ENCODE measurements at regions not wholly inside any gene's neighbourhood (a gene's known extent, or its start where the extent isn't known, plus 50 kb on each side); places are given as distances from the start of the nearest gene placed in this dataset.

- TF ChIP-seq, protein P1, sequence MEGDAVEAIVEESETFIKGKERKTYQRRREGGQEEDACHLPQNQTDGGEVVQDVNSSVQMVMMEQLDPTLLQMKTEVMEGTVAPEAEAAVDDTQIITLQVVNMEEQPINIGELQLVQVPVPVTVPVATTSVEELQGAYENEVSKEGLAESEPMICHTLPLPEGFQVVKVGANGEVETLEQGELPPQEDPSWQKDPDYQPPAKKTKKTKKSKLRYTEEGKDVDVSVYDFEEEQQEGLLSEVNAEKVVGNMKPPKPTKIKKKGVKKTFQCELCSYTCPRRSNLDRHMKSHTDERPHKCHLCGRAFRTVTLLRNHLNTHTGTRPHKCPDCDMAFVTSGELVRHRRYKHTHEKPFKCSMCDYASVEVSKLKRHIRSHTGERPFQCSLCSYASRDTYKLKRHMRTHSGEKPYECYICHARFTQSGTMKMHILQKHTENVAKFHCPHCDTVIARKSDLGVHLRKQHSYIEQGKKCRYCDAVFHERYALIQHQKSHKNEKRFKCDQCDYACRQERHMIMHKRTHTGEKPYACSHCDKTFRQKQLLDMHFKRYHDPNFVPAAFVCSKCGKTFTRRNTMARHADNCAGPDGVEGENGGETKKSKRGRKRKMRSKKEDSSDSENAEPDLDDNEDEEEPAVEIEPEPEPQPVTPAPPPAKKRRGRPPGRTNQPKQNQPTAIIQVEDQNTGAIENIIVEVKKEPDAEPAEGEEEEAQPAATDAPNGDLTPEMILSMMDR (IDR thresholded peaks at IDR 0.05; ENCODE audit: low read depth, low read length): no peak
- no peak for TF ChIP-seq POLR2A (IDR thresholded peaks at IDR 0.05; ENCODE audit: extremely low read depth, insufficient read length)
- TF ChIP-seq MAX (IDR thresholded peaks at IDR 0.05; ENCODE audit: low read depth, low read length): no peak
Measured at GRCh38 chr3:102741105-102741504, 306.3 kb downstream of the ZPLD1 start.

Data from NB4 (cell line).